NT2/D1 (cell line): ENCODE measurements at regions not wholly inside any gene's neighbourhood (a gene's known extent, or its start where the extent isn't known, plus 50 kb on each side); places are given as distances from the start of the nearest gene placed in this dataset.

ENCODE experiments used
- SUZ12 ChIP-seq: IDR thresholded peaks from 2 replicates; pipeline ENCODE4 v1.6.1; 2011; ENCODE audit not compliant: insufficient read length, insufficient read depth; ENCODE audit errors: extremely low read depth
- YY1 ChIP-seq: IDR thresholded peaks from 2 replicates; pipeline ENCODE4 v1.6.1; 2011; ENCODE audit not compliant: insufficient read length, insufficient read depth
- ZNF274 ChIP-seq: IDR thresholded peaks from 2 replicates; pipeline ENCODE4 v1.6.1; 2011; ENCODE audit warnings: mild to moderate bottlenecking, low read depth, low read length

GRCh38 chr3:1531981-1532380 is 439.2 kb downstream of the CNTN6 start:
- TF ChIP-seq YY1: no peak
- no peak for TF ChIP-seq SUZ12
- TF ChIP-seq ZNF274: no peak
